Mucosa of descending colon (tissue), 3 donors: ENCODE measurements at regions not wholly inside any gene's neighbourhood (a gene's known extent, or its start where the extent isn't known, plus 50 kb on each side); places are given as distances from the start of the nearest gene placed in this dataset.

ENCODE experiments used
- ATAC-seq: fragments of 200-7000 bp; cut with Tn5 transposase; one replicate; pipeline ENCODE4 v1.9.1; 2020; ENCODE audit warnings: mild to moderate bottlenecking, moderate library complexity
- DNase-seq, 3 donors: peaks; one replicate each; pipeline ENCODE4 v3.0.0-alpha.2; 2020
- H3K36me3 ChIP-seq: fragments of 200-600 bp; one replicate; pipeline ENCODE4 v1.8.0; 2021; ENCODE audit warnings: low read depth, mild to moderate bottlenecking
- H3K4me1 ChIP-seq: fragments of 200-600 bp; one replicate; pipeline ENCODE4 v1.8.0; 2021; ENCODE audit warnings: low read depth, mild to moderate bottlenecking
- H3K4me3 ChIP-seq: fragments of 200-600 bp; one replicate; pipeline ENCODE4 v1.8.0; 2021; ENCODE audit warnings: mild to moderate bottlenecking
- H3K9me3 ChIP-seq: fragments of 200-600 bp; one replicate; pipeline ENCODE4 v1.8.0; 2021; ENCODE audit warnings: mild to moderate bottlenecking
- CTCF ChIP-seq: fragments of 200-600 bp; IDR thresholded peaks from one replicate; pipeline ENCODE4 v1.8.0; 2022; ENCODE audit warnings: antibody characterized with exemption, mild to moderate bottlenecking
- intact Hi-C, 2 donors: fragments of 100-400 bp; cut with DNase I in 1 of 2; cut with micrococcal nuclease in 1 of 2; formaldehyde crosslinking; loops; one replicate each; pipeline versions ENCODE4 v1.11.0 to v1.11.1; 2022; cut with DNase I, micrococcal nuclease
- donor health status: DM: no; HTN: no; CAD: no; lungs with moderate emphysema.
- donor health status: DM: no; HTN: no; CAD: no.
- donor health status: DM: no; HTN: yes; CAD: no.

GRCh38 chr1:208837242-208837641 is 593.1 kb upstream of the PLXNA2 start:
- Histone ChIP-seq H3K36me3 (no peaks in the 10 kb centered on the region), H3K9me3 (no peaks in the 10 kb centered on the region), H3K4me3 (no peak overlapping the region), H3K4me1 (no peaks in the 10 kb centered on the region)
- ATAC-seq, result no peak
- no peak for TF ChIP-seq CTCF
- DNase-seq, result no peak
- intact Hi-C loops, result no loop called here

GRCh38 chr1:208841436-208841835 is 597.3 kb upstream of the PLXNA2 start:
- TF ChIP-seq CTCF, result no peak
- H3K9me3 ChIP-seq, result no peaks in the 10 kb centered on the region
- intact Hi-C loops, result no loop called here

GRCh38 chr1:208842451-208842850 is 598.3 kb upstream of the PLXNA2 start:
- TF ChIP-seq CTCF, result no peak
- no peak for ATAC-seq

More at GRCh38 chr1:208841436-208841835, 597.3 kb upstream of the PLXNA2 start:
- Histone ChIP-seq H3K4me1 (no peaks in the 10 kb centered on the region), H3K4me3 (no peak overlapping the region), H3K36me3 (no peaks in the 10 kb centered on the region)
- DNase-seq, result no peak
- ATAC-seq, result no peak

GRCh38 chr1:208844158-208844557 is 600.0 kb upstream of the PLXNA2 start:
- DNase-seq, result no peak
- Histone ChIP-seq H3K4me1 (no peaks in the 10 kb centered on the region), H3K9me3 (no peaks in the 10 kb centered on the region), H3K36me3 (no peaks in the 10 kb centered on the region), H3K4me3 (no peak overlapping the region)
- TF ChIP-seq CTCF, result no peak
- ATAC-seq, result no peak
- intact Hi-C loops, result no loop called here

More at GRCh38 chr1:208842451-208842850, 598.3 kb upstream of the PLXNA2 start:
- no peaks in the 10 kb centered on the region for H3K4me1 ChIP-seq
- no peak overlapping the region for H3K4me3 ChIP-seq
- intact Hi-C loops, result no loop called here
- DNase-seq, result no peak
- no peaks in the 10 kb centered on the region for H3K9me3 ChIP-seq
- H3K36me3 ChIP-seq, result no peaks in the 10 kb centered on the region

- intact Hi-C loops, result no loop called here
- no peak overlapping the region for H3K4me3 ChIP-seq
- H3K36me3 ChIP-seq, result no peaks in the 10 kb centered on the region
- H3K4me1 ChIP-seq, result no peaks in the 10 kb centered on the region
- TF ChIP-seq CTCF, result no peak
- DNase-seq (no peak), ATAC-seq (no peak)
- no peaks in the 10 kb centered on the region for H3K9me3 ChIP-seq
Observed at GRCh38 chr1:208848854-208849253, 604.7 kb upstream of the PLXNA2 start.

- Histone ChIP-seq H3K4me1 (no peaks in the 10 kb centered on the region), H3K4me3 (no peak overlapping the region), H3K36me3 (no peaks in the 10 kb centered on the region), H3K9me3 (no peaks in the 10 kb centered on the region)
- intact Hi-C loops, result no loop called here
- TF ChIP-seq CTCF, result no peak
- no peak for DNase-seq
- no peak for ATAC-seq
Observed at GRCh38 chr1:208850442-208850841, 606.3 kb upstream of the PLXNA2 start.
